ENCODE measurements at regions not wholly inside any gene's neighbourhood (a gene's known extent, or its start where the extent isn't known, plus 50 kb on each side); places are given as distances from the start of the nearest gene placed in this dataset.

GRCh38 chr18:56296381-56296780 is 342.0 kb downstream of the TXNL1 start:
- no peak for DNase-seq (ENCODE audit: low read depth)
- TF ChIP-seq CTCF (IDR thresholded peaks at IDR 0.05; ENCODE audit: control insufficient read depth, extremely low read depth, insufficient read depth), result no peak
- no peak overlapping the region for H3K4me3 ChIP-seq (ENCODE audit: low read depth, low read length)

GRCh38 chr18:56294484-56295183 is 343.8 kb downstream of the TXNL1 start:
- H3K4me3 ChIP-seq (ENCODE audit: low read depth, low read length), result no peak overlapping the region
- DNase-seq (ENCODE audit: low read depth), result no peak
- no peak for TF ChIP-seq CTCF (IDR thresholded peaks at IDR 0.05; ENCODE audit: control insufficient read depth, extremely low read depth, insufficient read depth)

- peak; percentile 7 for DNase-seq (ENCODE audit: low read depth)
- no peak overlapping the region for H3K4me3 ChIP-seq (ENCODE audit: low read depth, low read length)
- no peak for TF ChIP-seq CTCF (IDR thresholded peaks at IDR 0.05; ENCODE audit: control insufficient read depth, extremely low read depth, insufficient read depth)
These were observed 347.1 kb downstream of the TXNL1 start for GRCh38 chr18:56291294-56291693.

- H3K4me3 ChIP-seq (ENCODE audit: low read depth, low read length), result no peak overlapping the region
- DNase-seq (ENCODE audit: low read depth), result no peak
- TF ChIP-seq CTCF (IDR thresholded peaks at IDR 0.05; ENCODE audit: control insufficient read depth, extremely low read depth, insufficient read depth), result no peak
These were observed 349.0 kb downstream of the TXNL1 start for GRCh38 chr18:56289381-56289780.

GRCh38 chr18:56286775-56287325 is 351.5 kb downstream of the TXNL1 start:
- DNase-seq (ENCODE audit: low read depth), result no peak
- no peak for TF ChIP-seq CTCF (IDR thresholded peaks at IDR 0.05; ENCODE audit: control insufficient read depth, extremely low read depth, insufficient read depth)
- H3K4me3 ChIP-seq (ENCODE audit: low read depth, low read length), result no peak overlapping the region

- no peak for DNase-seq (ENCODE audit: low read depth)
- no peak overlapping the region for H3K4me3 ChIP-seq (ENCODE audit: low read depth, low read length)
- TF ChIP-seq CTCF (IDR thresholded peaks at IDR 0.05; ENCODE audit: control insufficient read depth, extremely low read depth, insufficient read depth), result no peak
These were observed 352.9 kb downstream of the TXNL1 start for GRCh38 chr18:56285387-56286065.

Measured in LNCaP clone FGC (cell line).